ENCODE measurements at regions not wholly inside any gene's neighbourhood (a gene's known extent, or its start where the extent isn't known, plus 50 kb on each side); places are given as distances from the start of the nearest gene placed in this dataset.

DNA sequence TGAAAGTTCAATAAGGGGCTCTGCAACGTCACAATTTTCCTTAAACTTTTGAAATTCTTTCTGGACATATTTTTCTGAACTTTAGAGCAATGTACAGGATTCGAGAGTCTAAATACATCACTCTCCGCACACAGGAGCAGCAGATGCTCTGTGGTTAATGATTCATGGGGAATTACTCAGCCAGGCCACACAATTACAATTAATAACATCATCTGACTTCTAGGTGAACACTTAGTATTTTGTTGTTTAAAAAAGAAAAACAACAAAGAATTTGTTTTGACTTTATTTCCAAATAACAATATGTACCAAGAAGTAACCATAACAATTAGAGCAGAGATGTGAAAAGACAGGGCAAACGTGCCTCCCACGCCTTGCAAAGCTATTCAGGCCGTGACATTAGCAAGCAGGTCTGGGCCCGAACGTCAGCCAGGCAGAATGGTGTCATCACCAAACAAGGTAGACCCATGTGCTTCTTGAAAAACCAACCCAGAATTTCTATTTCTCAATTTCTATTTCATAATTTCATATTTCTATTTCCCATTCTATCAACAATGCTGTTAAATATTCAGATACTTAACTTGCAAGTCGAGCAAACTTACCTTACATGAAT, 236.3 kb downstream of the COL4A1 start (continued):
- no peak for TF ChIP-seq TEAD4 (IDR thresholded peaks at IDR 0.05; ENCODE audit: borderline replicate concordance, insufficient read depth)
- no peak for TF ChIP-seq NRF1 (IDR thresholded peaks at IDR 0.05; ENCODE audit: low read depth, low read length)
- peak; percentile 81 for TF ChIP-seq TCF12 (IDR thresholded peaks at IDR 0.05)
- no peak for TF ChIP-seq SIN3A (IDR thresholded peaks at IDR 0.05; ENCODE audit: borderline replicate concordance, low read depth, low read length)
- no peak for TF ChIP-seq RCOR1 (IDR thresholded peaks at IDR 0.05; ENCODE audit: low read length)
- no peak for TF ChIP-seq YY1 (IDR thresholded peaks at IDR 0.05; ENCODE audit: low read depth)
- TF ChIP-seq EP300 (IDR thresholded peaks at IDR 0.05; ENCODE audit: borderline replicate concordance in 1 of 2, low read depth in 1 of 2, low read length in 1 of 2) = peak in 1 of 2 experiments; percentile 23; a peak in 1 of 4 replicates

DNA sequence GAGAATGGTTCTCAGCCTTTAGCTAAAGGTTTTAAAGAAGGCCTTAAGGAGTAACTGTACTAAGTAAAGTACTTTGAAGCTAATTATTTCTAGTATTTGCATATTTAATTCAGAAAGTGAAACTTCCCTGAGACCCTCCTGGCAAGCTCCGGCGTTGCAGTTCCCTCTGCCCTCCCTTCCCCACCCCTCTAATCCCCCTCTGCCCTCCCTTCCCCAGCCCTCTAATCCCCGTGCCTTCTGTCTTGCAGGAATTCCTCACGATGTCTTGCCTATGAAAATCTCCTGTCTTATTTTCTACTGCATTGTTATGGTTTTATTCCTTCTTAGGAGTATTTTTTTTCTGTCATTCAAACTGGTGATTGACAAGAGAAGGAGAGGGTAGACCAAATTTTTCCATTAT, 236.9 kb downstream of the COL4A1 start:
- Histone ChIP-seq H3F3A (replicated peaks; ENCODE audit: insufficient read depth) (no peaks in the 10 kb centered on the region), H3K79me2 (ENCODE audit: insufficient read depth) (no peaks in the 10 kb centered on the region), H3K9me3 (no peaks in the 10 kb centered on the region), H3K4me3 (ENCODE audit: low read depth in 2 of 2, low read length in 1 of 2) (no peak overlapping the region), H3K9me2 (no peaks in the 10 kb centered on the region), H3K4me2 (no peak overlapping the region), H2AFZ (ENCODE audit: low read depth) (no peak overlapping the region), H3K9ac (no peak overlapping the region), H4K20me1 (ENCODE audit: insufficient read depth) (no peaks in the 10 kb centered on the region), H3K27ac (ENCODE audit: low read depth in 2 of 2, low read length in 1 of 2) (no peak overlapping the region), H3K4me1 (ENCODE audit: control insufficient read depth in 1 of 2, insufficient read depth in 2 of 2, low read depth in 1 of 2, low read length in 1 of 2) (no peaks in the 10 kb centered on the region), H3K27me3 (ENCODE audit: insufficient read depth) (no peaks in the 10 kb centered on the region), H3K36me3 (replicated peaks in 1 of 2; ENCODE audit: control insufficient read depth in 1 of 2, insufficient read depth in 2 of 2, low read length in 1 of 2) (no peaks in the 10 kb centered on the region)
- 75% methylated on average over 4 of the region's 4 CpGs for WGBS (ENCODE audit: low lambda C conversion rate)
- CTCF ChIA-PET = no interaction called here
- DNase-seq = no peak
- POLR2A ChIA-PET = no interaction called here
- no peak for TF ChIP-seq TEAD4 (IDR thresholded peaks at IDR 0.05; ENCODE audit: borderline replicate concordance, insufficient read depth)
- TF ChIP-seq TCF12 (IDR thresholded peaks at IDR 0.05) = no peak
- TF ChIP-seq, protein P1, sequence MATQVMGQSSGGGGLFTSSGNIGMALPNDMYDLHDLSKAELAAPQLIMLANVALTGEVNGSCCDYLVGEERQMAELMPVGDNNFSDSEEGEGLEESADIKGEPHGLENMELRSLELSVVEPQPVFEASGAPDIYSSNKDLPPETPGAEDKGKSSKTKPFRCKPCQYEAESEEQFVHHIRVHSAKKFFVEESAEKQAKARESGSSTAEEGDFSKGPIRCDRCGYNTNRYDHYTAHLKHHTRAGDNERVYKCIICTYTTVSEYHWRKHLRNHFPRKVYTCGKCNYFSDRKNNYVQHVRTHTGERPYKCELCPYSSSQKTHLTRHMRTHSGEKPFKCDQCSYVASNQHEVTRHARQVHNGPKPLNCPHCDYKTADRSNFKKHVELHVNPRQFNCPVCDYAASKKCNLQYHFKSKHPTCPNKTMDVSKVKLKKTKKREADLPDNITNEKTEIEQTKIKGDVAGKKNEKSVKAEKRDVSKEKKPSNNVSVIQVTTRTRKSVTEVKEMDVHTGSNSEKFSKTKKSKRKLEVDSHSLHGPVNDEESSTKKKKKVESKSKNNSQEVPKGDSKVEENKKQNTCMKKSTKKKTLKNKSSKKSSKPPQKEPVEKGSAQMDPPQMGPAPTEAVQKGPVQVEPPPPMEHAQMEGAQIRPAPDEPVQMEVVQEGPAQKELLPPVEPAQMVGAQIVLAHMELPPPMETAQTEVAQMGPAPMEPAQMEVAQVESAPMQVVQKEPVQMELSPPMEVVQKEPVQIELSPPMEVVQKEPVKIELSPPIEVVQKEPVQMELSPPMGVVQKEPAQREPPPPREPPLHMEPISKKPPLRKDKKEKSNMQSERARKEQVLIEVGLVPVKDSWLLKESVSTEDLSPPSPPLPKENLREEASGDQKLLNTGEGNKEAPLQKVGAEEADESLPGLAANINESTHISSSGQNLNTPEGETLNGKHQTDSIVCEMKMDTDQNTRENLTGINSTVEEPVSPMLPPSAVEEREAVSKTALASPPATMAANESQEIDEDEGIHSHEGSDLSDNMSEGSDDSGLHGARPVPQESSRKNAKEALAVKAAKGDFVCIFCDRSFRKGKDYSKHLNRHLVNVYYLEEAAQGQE (IDR thresholded peaks at IDR 0.05; ENCODE audit: low read depth, low read length) = no peak
- TF ChIP-seq, protein P2, sequence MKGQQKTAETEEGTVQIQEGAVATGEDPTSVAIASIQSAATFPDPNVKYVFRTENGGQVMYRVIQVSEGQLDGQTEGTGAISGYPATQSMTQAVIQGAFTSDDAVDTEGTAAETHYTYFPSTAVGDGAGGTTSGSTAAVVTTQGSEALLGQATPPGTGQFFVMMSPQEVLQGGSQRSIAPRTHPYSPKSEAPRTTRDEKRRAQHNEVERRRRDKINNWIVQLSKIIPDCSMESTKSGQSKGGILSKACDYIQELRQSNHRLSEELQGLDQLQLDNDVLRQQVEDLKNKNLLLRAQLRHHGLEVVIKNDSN (IDR thresholded peaks at IDR 0.05; ENCODE audit: borderline replicate concordance, low read depth) = no peak
- no peak for TF ChIP-seq EP300 (IDR thresholded peaks at IDR 0.05; ENCODE audit: borderline replicate concordance in 1 of 2, low read depth in 1 of 2, low read length in 1 of 2)
- no peak for TF ChIP-seq FOXM1 (IDR thresholded peaks at IDR 0.05; ENCODE audit: low read depth)

DNA sequence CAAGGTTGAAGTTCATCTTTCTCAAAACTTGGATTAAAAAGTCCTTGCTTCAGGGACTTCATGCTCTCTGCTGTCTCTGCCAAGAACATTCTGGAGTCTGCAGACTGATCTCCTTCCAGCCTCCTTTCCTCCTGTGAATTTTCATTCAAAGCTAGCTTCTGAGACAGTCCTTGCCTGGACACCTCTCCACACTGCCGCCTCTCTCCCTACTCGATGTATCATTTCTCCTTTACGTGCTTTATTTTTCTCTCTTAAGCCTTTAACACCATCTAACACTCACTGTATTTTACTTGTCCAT, 238.8 kb downstream of the COL4A1 start:
- Histone ChIP-seq H2AFZ (ENCODE audit: low read depth) (no peak overlapping the region), H4K20me1 (ENCODE audit: insufficient read depth) (no peaks in the 10 kb centered on the region), H3K36me3 (replicated peaks in 1 of 2; ENCODE audit: control insufficient read depth in 1 of 2, insufficient read depth in 2 of 2, low read length in 1 of 2) (no peaks in the 10 kb centered on the region), H3K4me3 (ENCODE audit: low read depth in 2 of 2, low read length in 1 of 2) (no peak overlapping the region), H3K27ac (ENCODE audit: low read depth in 2 of 2, low read length in 1 of 2) (no peak overlapping the region), H3K4me1 (ENCODE audit: control insufficient read depth in 1 of 2, insufficient read depth in 2 of 2, low read depth in 1 of 2, low read length in 1 of 2) (no peaks in the 10 kb centered on the region), H3F3A (replicated peaks; ENCODE audit: insufficient read depth) (no peaks in the 10 kb centered on the region), H3K9me2 (no peaks in the 10 kb centered on the region), H3K9ac (no peak overlapping the region), H3K79me2 (ENCODE audit: insufficient read depth) (no peaks in the 10 kb centered on the region), H3K27me3 (ENCODE audit: insufficient read depth) (no peaks in the 10 kb centered on the region), H3K4me2 (no peak overlapping the region), H3K9me3 (no peaks in the 10 kb centered on the region)
- ChIA-PET POLR2A (no interaction called here), CTCF (no interaction called here)
- WGBS (ENCODE audit: low lambda C conversion rate) = 91% methylated on average over 3 of the region's 3 CpGs
- TF ChIP-seq TCF12 (IDR thresholded peaks at IDR 0.05) = no peak
- no peak for TF ChIP-seq RXRA (IDR thresholded peaks at IDR 0.05; ENCODE audit: borderline replicate concordance, low read depth)
- DNase-seq = no peak
